ENCODE measurements at regions not wholly inside any gene's neighbourhood (a gene's known extent, or its start where the extent isn't known, plus 50 kb on each side); places are given as distances from the start of the nearest gene placed in this dataset.

- no peak for TF ChIP-seq CTCF (IDR thresholded peaks at IDR 0.05; ENCODE audit: control extremely low read depth, extremely low read depth)
- no peak overlapping the region for H3K27ac ChIP-seq (ENCODE audit: low read depth in 1 of 2, low read length in 1 of 2)
- no peaks in the 10 kb centered on the region for H3K9me3 ChIP-seq (ENCODE audit: control insufficient read depth in 4 of 4, insufficient read depth in 3 of 4, low read length in 3 of 4)
- no peak overlapping the region for H3K9ac ChIP-seq (ENCODE audit: insufficient read depth in 1 of 2, low read length in 2 of 2)
- no peaks in the 10 kb centered on the region for H3K27me3 ChIP-seq (ENCODE audit: control insufficient read depth in 3 of 3, insufficient read depth in 3 of 3, low read length in 2 of 3)
- no peak overlapping the region for H3K4me3 ChIP-seq
- H3K36me3 ChIP-seq (ENCODE audit: control insufficient read depth in 4 of 4, insufficient read depth in 4 of 4, low read length in 4 of 4), result no peaks in the 10 kb centered on the region
- H3K4me1 ChIP-seq (ENCODE audit: control insufficient read depth in 5 of 5, insufficient read depth in 5 of 5, low read length in 5 of 5), result no peaks in the 10 kb centered on the region
- ATAC-seq (ENCODE audit: insufficient read depth, low FRiP score) (no peak), DNase-seq (no peak)
Observed at GRCh38 chr3:36142746-36143145, 237.6 kb upstream of the STAC start.

- DNase-seq, result no peak
- Histone ChIP-seq H3K9me3 (ENCODE audit: control insufficient read depth in 4 of 4, insufficient read depth in 3 of 4, low read length in 3 of 4) (peaks cover 0 to 3% (median 0%) of the 10 kb centered on the region in 4 donors), H3K9ac (ENCODE audit: insufficient read depth in 1 of 2, low read length in 2 of 2) (no peak overlapping the region), H3K4me3 (no peak overlapping the region), H3K4me1 (ENCODE audit: control insufficient read depth in 5 of 5, insufficient read depth in 5 of 5, low read length in 5 of 5) (no peaks in the 10 kb centered on the region), H3K27ac (ENCODE audit: low read depth in 1 of 2, low read length in 1 of 2) (no peak overlapping the region), H3K36me3 (ENCODE audit: control insufficient read depth in 4 of 4, insufficient read depth in 4 of 4, low read length in 4 of 4) (no peaks in the 10 kb centered on the region), H3K27me3 (ENCODE audit: control insufficient read depth in 3 of 3, insufficient read depth in 3 of 3, low read length in 2 of 3) (no peaks in the 10 kb centered on the region)
- no peak for TF ChIP-seq CTCF (IDR thresholded peaks at IDR 0.05; ENCODE audit: control extremely low read depth, extremely low read depth)
- ATAC-seq (ENCODE audit: insufficient read depth, low FRiP score), result no peak
- 66 to 75% methylated on average over 2 of the region's 2 CpGs for WGBS, 2 donors
Observed at GRCh38 chr3:36146404-36146803, 233.9 kb upstream of the STAC start.

GRCh38 chr3:36147934-36148558 is 232.3 kb upstream of the STAC start:
- H3K4me1 ChIP-seq (ENCODE audit: control insufficient read depth in 5 of 5, insufficient read depth in 5 of 5, low read length in 5 of 5), result no peaks in the 10 kb centered on the region
- no peak for TF ChIP-seq CTCF (IDR thresholded peaks at IDR 0.05; ENCODE audit: control extremely low read depth, extremely low read depth)
- H3K36me3 ChIP-seq (ENCODE audit: control insufficient read depth in 4 of 4, insufficient read depth in 4 of 4, low read length in 4 of 4), result no peaks in the 10 kb centered on the region
- H3K9me3 ChIP-seq (ENCODE audit: control insufficient read depth in 4 of 4, insufficient read depth in 3 of 4, low read length in 3 of 4), result peaks cover 0 to 3% (median 0%) of the 10 kb centered on the region in 4 donors
- H3K9ac ChIP-seq (ENCODE audit: insufficient read depth in 1 of 2, low read length in 2 of 2), result no peak overlapping the region
- WGBS, 2 donors, result 88 to 93% methylated on average over 11 of the region's 11 CpGs
- ATAC-seq (ENCODE audit: insufficient read depth, low FRiP score), result no peak
- no peaks in the 10 kb centered on the region for H3K27me3 ChIP-seq (ENCODE audit: control insufficient read depth in 3 of 3, insufficient read depth in 3 of 3, low read length in 2 of 3)
- no peak overlapping the region for H3K4me3 ChIP-seq
- DNase-seq, result no peak
- H3K27ac ChIP-seq (ENCODE audit: low read depth in 1 of 2, low read length in 1 of 2), result no peak overlapping the region

- no peak for DNase-seq
- Histone ChIP-seq H3K27ac (ENCODE audit: low read depth in 1 of 2, low read length in 1 of 2) (no peak overlapping the region), H3K27me3 (ENCODE audit: control insufficient read depth in 3 of 3, insufficient read depth in 3 of 3, low read length in 2 of 3) (no peaks in the 10 kb centered on the region), H3K4me3 (no peak overlapping the region), H3K9me3 (ENCODE audit: control insufficient read depth in 4 of 4, insufficient read depth in 3 of 4, low read length in 3 of 4) (peaks cover 0 to 3% (median 0%) of the 10 kb centered on the region in 4 donors), H3K36me3 (ENCODE audit: control insufficient read depth in 4 of 4, insufficient read depth in 4 of 4, low read length in 4 of 4) (no peaks in the 10 kb centered on the region), H3K9ac (ENCODE audit: insufficient read depth in 1 of 2, low read length in 2 of 2) (no peak overlapping the region), H3K4me1 (ENCODE audit: control insufficient read depth in 5 of 5, insufficient read depth in 5 of 5, low read length in 5 of 5) (no peaks in the 10 kb centered on the region)
- ATAC-seq (ENCODE audit: insufficient read depth, low FRiP score), result no peak
- TF ChIP-seq CTCF (IDR thresholded peaks at IDR 0.05; ENCODE audit: control extremely low read depth, extremely low read depth), result no peak
Observed at GRCh38 chr3:36149447-36149865, 230.8 kb upstream of the STAC start.

Data from lung (tissue), 11 donors.